GM23338 (cell line): ENCODE measurements at regions not wholly inside any gene's neighbourhood (a gene's known extent, or its start where the extent isn't known, plus 50 kb on each side); places are given as distances from the start of the nearest gene placed in this dataset.

Experiments
- ATAC-seq: fragments of 200-7000 bp; cut with Tn5 transposase; 3 replicates; pipeline ENCODE4 v1.9.1; 2020
- DNase-seq: peaks from one replicate; pipeline ENCODE4 v3.0.0-alpha.2; 2015; ENCODE audit warnings: low spot score
- H2AFZ ChIP-seq: fragments of 200-600 bp; sonication (generic); 2 replicates; pipeline ENCODE4 v1.8.0; 2016; ENCODE audit warnings: antibody characterized with exemption, mild to moderate bottlenecking, moderate library complexity
- H3F3A ChIP-seq: fragments of 200-600 bp; sonication (generic); replicated peaks from 2 replicates; pipeline ENCODE4 v1.8.0; 2017; ENCODE audit warnings: antibody characterized with exemption, mixed run types, low read depth
- H3K27ac ChIP-seq: fragments of 200-600 bp; sonication (generic); 2 replicates; pipeline ENCODE4 v1.6.1; 2016; ENCODE audit warnings: low read depth
- H3K27me3 ChIP-seq: fragments of 200-600 bp; sonication (generic); 2 replicates; pipeline ENCODE4 v1.8.0; 2016; ENCODE audit warnings: mild to moderate bottlenecking, mixed run types, moderate library complexity; ENCODE audit not compliant: insufficient read depth
- H3K36me3 ChIP-seq: fragments of 200-600 bp; sonication (generic); 2 replicates; pipeline ENCODE4 v1.8.0; 2016; ENCODE audit warnings: mild to moderate bottlenecking; ENCODE audit not compliant: insufficient read depth
- H3K4me1 ChIP-seq: fragments of 200-600 bp; sonication (generic); 2 replicates; pipeline ENCODE4 v1.8.0; 2016; ENCODE audit warnings: mild to moderate bottlenecking, moderate library complexity; ENCODE audit not compliant: insufficient read depth
- H3K4me2 ChIP-seq: fragments of 200-600 bp; sonication (generic); 2 replicates; pipeline ENCODE4 v1.7.1; 2017; ENCODE audit warnings: mixed run types
- H3K4me3 ChIP-seq: fragments of 200-600 bp; sonication (generic); 2 replicates; pipeline ENCODE4 v1.6.1; 2016; ENCODE audit warnings: mixed run types
- H3K79me2 ChIP-seq: fragments of 200-600 bp; sonication (generic); replicated peaks from 2 replicates; pipeline ENCODE4 v1.8.0; 2017; ENCODE audit warnings: mild to moderate bottlenecking; ENCODE audit not compliant: insufficient read depth
- H3K9me2 ChIP-seq: fragments of 200-600 bp; sonication (generic); 2 replicates; pipeline ENCODE4 v1.8.0; 2017; ENCODE audit not compliant: insufficient read depth
- H4K20me1 ChIP-seq: fragments of 200-600 bp; sonication (generic); replicated peaks from 2 replicates; pipeline ENCODE4 v1.8.0; 2017; ENCODE audit warnings: mild to moderate bottlenecking; ENCODE audit not compliant: insufficient read depth
- H3K27ac Mint-ChIP-seq: 2 replicates; pipeline ENCODE4 v1.8.0; 2020; ENCODE audit warnings: inconsistent platforms, mild to moderate bottlenecking, moderate library complexity, mixed read lengths
- H3K27me3 Mint-ChIP-seq: 3 replicates; pipeline ENCODE4 v1.8.0; 2022; ENCODE audit warnings: low read depth, mild to moderate bottlenecking, moderate library complexity, mixed read lengths, inconsistent platforms; ENCODE audit not compliant: insufficient read depth, poor library complexity
- H3K36me3 Mint-ChIP-seq: 3 replicates; pipeline ENCODE4 v1.8.0; 2021; ENCODE audit warnings: low read depth, mild to moderate bottlenecking, inconsistent platforms, moderate library complexity, mixed read lengths
- H3K4me1 Mint-ChIP-seq: 3 replicates; pipeline ENCODE4 v1.8.0; 2020; ENCODE audit warnings: mild to moderate bottlenecking, inconsistent platforms, mixed read lengths
- H3K4me3 Mint-ChIP-seq: 3 replicates; pipeline ENCODE4 v1.8.0; 2021; ENCODE audit warnings: moderate library complexity, mild to moderate bottlenecking, inconsistent platforms, mixed read lengths
- H3K9me3 Mint-ChIP-seq: 3 replicates; pipeline ENCODE4 v1.8.0; 2020; ENCODE audit warnings: moderate library complexity, mild to moderate bottlenecking, inconsistent platforms, mixed read lengths
- CREB1 ChIP-seq: fragments of 250-450 bp; sonication (Bioruptor Pico); IDR thresholded peaks from 2 replicates; pipeline ENCODE4 v1.5.0; 2020; ENCODE audit warnings: low read depth, mild to moderate bottlenecking, moderate library complexity
- CTCF ChIP-seq, 2 experiments: fragments of 200-600 bp in 1 of 2; sonication (generic) in 1 of 2; conservative IDR thresholded peaks; 2 replicates each; pipeline versions ENCODE4 v1.5.1 to v1.6.1; 2016 to 2017; ENCODE audit warnings: antibody characterized with exemption in 2 of 2, low read depth in 2 of 2, mild to moderate bottlenecking in 2 of 2, moderate library complexity in 1 of 2
- ETS1 ChIP-seq: IDR thresholded peaks from 2 replicates; pipeline ENCODE4 v1.6.1; 2016; ENCODE audit warnings: antibody characterized with exemption
- EZH2 ChIP-seq: fragments of 200-600 bp; sonication (generic); IDR thresholded peaks from one replicate; pipeline ENCODE4 v1.8.0; 2017; ENCODE audit warnings: antibody characterized with exemption, mild to moderate bottlenecking, low read depth; ENCODE audit not compliant: unreplicated experiment
- EZH2phosphoT487 ChIP-seq: fragments of 200-600 bp; sonication (generic); IDR thresholded peaks from one replicate; pipeline ENCODE4 v1.8.1; 2018; ENCODE audit warnings: antibody characterized with exemption; ENCODE audit not compliant: unreplicated experiment
- JUNB ChIP-seq: IDR thresholded peaks from one replicate; pipeline ENCODE4 v1.6.1; 2016; ENCODE audit warnings: antibody characterized with exemption; ENCODE audit not compliant: unreplicated experiment
- NANOG ChIP-seq: IDR thresholded peaks from 2 replicates; pipeline ENCODE4 v1.6.1; 2016; ENCODE audit warnings: antibody characterized with exemption, borderline replicate concordance
- POLR2AphosphoS5 ChIP-seq: IDR thresholded peaks from 2 replicates; pipeline ENCODE4 v1.6.1; 2016; ENCODE audit warnings: antibody characterized with exemption, low read depth
- REST ChIP-seq: IDR thresholded peaks from one replicate; pipeline ENCODE4 v1.6.1; 2018; ENCODE audit warnings: antibody characterized with exemption; ENCODE audit not compliant: unreplicated experiment
- STAT1 ChIP-seq: IDR thresholded peaks from one replicate; pipeline ENCODE4 v1.6.1; 2016; ENCODE audit warnings: antibody characterized with exemption; ENCODE audit not compliant: unreplicated experiment
- ZNF114 ChIP-seq: fragments of 250-450 bp; sonication (Bioruptor Pico); IDR thresholded peaks from 2 replicates; pipeline ENCODE4 v1.5.0; 2020; ENCODE audit warnings: mild to moderate bottlenecking, moderate library complexity
- ZNF331 ChIP-seq: fragments of 250-450 bp; sonication (Bioruptor Pico); IDR thresholded peaks from 2 replicates; pipeline ENCODE4 v1.5.0; 2020; ENCODE audit warnings: low read depth, mild to moderate bottlenecking, moderate library complexity
- ZNF462 ChIP-seq: fragments of 250-450 bp; sonication (Bioruptor Pico); IDR thresholded peaks from 2 replicates; pipeline ENCODE4 v1.5.0; 2020; ENCODE audit warnings: mild to moderate bottlenecking, moderate library complexity

- peaks cover 87% of the 10 kb centered on the region for H3K9me3 Mint-ChIP-seq
- ATAC-seq: no peak
- H3K27me3 Mint-ChIP-seq: peaks cover 6% of the 10 kb centered on the region
- H3K4me3 Mint-ChIP-seq: no peak overlapping the region
- H3K4me3 ChIP-seq: no peak overlapping the region
- no peaks in the 10 kb centered on the region for H3K4me1 ChIP-seq
- H3F3A ChIP-seq: no peaks in the 10 kb centered on the region
- H4K20me1 ChIP-seq: no peaks in the 10 kb centered on the region
- H2AFZ ChIP-seq: no peak overlapping the region
- TF ChIP-seq EZH2 (no peak), JUNB (no peak), CREB1 (CRISPR knock-in tag) (no peak), STAT1 (no peak), ZNF462 (CRISPR knock-in tag) (no peak), NANOG (no peak), POLR2AphosphoS5 (no peak), CTCF (conservative IDR thresholded peaks at IDR 0.05; ENCODE audit: low read depth in 2 of 2) (no peak), REST (no peak), ZNF114 (CRISPR knock-in tag) (no peak), EZH2phosphoT487 (no peak), ETS1 (no peak), ZNF331 (no peak)
- H3K36me3 Mint-ChIP-seq: peaks cover 53% of the 10 kb centered on the region
- no peaks in the 10 kb centered on the region for H3K4me1 Mint-ChIP-seq
- no peaks in the 10 kb centered on the region for H3K9me2 ChIP-seq
- DNase-seq: no peak
- no peak overlapping the region for H3K27ac Mint-ChIP-seq
- H3K36me3 ChIP-seq: no peaks in the 10 kb centered on the region
- H3K27me3 ChIP-seq: no peaks in the 10 kb centered on the region
- H3K4me2 ChIP-seq: no peak overlapping the region
- no peaks in the 10 kb centered on the region for H3K79me2 ChIP-seq
- no peak overlapping the region for H3K27ac ChIP-seq
Observed at GRCh38 chr18:78507217-78507616, 472.4 kb upstream of the SALL3 start.
